ENCODE measurements at regions not wholly inside any gene's neighbourhood (a gene's known extent, or its start where the extent isn't known, plus 50 kb on each side); places are given as distances from the start of the nearest gene placed in this dataset.
"Not testable (repeated sequence)": the region's sequence is repeated elsewhere in the genome, so short reads cannot be mapped to it uniquely, and the experiment has no call there.

GRCh38 chr9:115884846-115885245 lies 268.7 kb upstream of the PAPPA start:
- no peak overlapping the region for H3K9ac ChIP-seq (ENCODE audit: low read length)
- H3K9me3 ChIP-seq (ENCODE audit: insufficient read depth, low read length) = no peaks in the 10 kb centered on the region
- H3K4me2 ChIP-seq (ENCODE audit: low read length) = no peak overlapping the region
- H3K27ac ChIP-seq (ENCODE audit: low read length) = no peak overlapping the region
- no peak overlapping the region for H3K4me3 ChIP-seq (ENCODE audit: low read length)
- H3K36me3 ChIP-seq (replicated peaks; ENCODE audit: low read depth, low read length) = no peaks in the 10 kb centered on the region
- 0 out of 2 replicates have a peak, but pooled peaks cover 7% of the 10 kb centered on the region for H3K27me3 ChIP-seq (ENCODE audit: low read depth, low read length)
- no peaks in the 10 kb centered on the region for H3K79me2 ChIP-seq (ENCODE audit: low read length)
- no peak overlapping the region for H2AFZ ChIP-seq (ENCODE audit: low read depth, low read length)
- TF ChIP-seq, protein P1, sequence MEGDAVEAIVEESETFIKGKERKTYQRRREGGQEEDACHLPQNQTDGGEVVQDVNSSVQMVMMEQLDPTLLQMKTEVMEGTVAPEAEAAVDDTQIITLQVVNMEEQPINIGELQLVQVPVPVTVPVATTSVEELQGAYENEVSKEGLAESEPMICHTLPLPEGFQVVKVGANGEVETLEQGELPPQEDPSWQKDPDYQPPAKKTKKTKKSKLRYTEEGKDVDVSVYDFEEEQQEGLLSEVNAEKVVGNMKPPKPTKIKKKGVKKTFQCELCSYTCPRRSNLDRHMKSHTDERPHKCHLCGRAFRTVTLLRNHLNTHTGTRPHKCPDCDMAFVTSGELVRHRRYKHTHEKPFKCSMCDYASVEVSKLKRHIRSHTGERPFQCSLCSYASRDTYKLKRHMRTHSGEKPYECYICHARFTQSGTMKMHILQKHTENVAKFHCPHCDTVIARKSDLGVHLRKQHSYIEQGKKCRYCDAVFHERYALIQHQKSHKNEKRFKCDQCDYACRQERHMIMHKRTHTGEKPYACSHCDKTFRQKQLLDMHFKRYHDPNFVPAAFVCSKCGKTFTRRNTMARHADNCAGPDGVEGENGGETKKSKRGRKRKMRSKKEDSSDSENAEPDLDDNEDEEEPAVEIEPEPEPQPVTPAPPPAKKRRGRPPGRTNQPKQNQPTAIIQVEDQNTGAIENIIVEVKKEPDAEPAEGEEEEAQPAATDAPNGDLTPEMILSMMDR (IDR thresholded peaks at IDR 0.05; ENCODE audit: low read depth, low read length) = no peak
- no peak for TF ChIP-seq EZH2phosphoT487 (IDR thresholded peaks at IDR 0.05; ENCODE audit: low read depth)
- H4K20me1 ChIP-seq (ENCODE audit: insufficient read depth, low read length) = no peaks in the 10 kb centered on the region
- no peaks in the 10 kb centered on the region for H3K4me1 ChIP-seq (ENCODE audit: low read length)

GRCh38 chr9:115888131-115888530 lies 265.5 kb upstream of the PAPPA start:
- H3K9me3 ChIP-seq (ENCODE audit: insufficient read depth, low read length) = no peaks in the 10 kb centered on the region
- TF ChIP-seq, protein P1 (IDR thresholded peaks at IDR 0.05; ENCODE audit: low read depth, low read length) = no peak
- H3K4me2 ChIP-seq (ENCODE audit: low read length) = no peak overlapping the region
- H3K9ac ChIP-seq (ENCODE audit: low read length) = no peak overlapping the region
- no peak overlapping the region for H2AFZ ChIP-seq (ENCODE audit: low read depth, low read length)
- no peak overlapping the region for H3K4me3 ChIP-seq (ENCODE audit: low read length)
- no peaks in the 10 kb centered on the region for H3K79me2 ChIP-seq (ENCODE audit: low read length)
- H3K27ac ChIP-seq (ENCODE audit: low read length) = no peak overlapping the region
- H3K27me3 ChIP-seq (ENCODE audit: low read depth, low read length) = 0 out of 2 replicates have a peak, but pooled peaks cover 7% of the 10 kb centered on the region
- H4K20me1 ChIP-seq (ENCODE audit: insufficient read depth, low read length) = no peaks in the 10 kb centered on the region
- no peaks in the 10 kb centered on the region for H3K36me3 ChIP-seq (replicated peaks; ENCODE audit: low read depth, low read length)
- no peaks in the 10 kb centered on the region for H3K4me1 ChIP-seq (ENCODE audit: low read length)

- Histone ChIP-seq H4K20me1 (ENCODE audit: insufficient read depth, low read length) (no peaks in the 10 kb centered on the region), H3K27me3 (ENCODE audit: low read depth, low read length) (no peaks in the 10 kb centered on the region), H3K9me3 (ENCODE audit: insufficient read depth, low read length) (no peaks in the 10 kb centered on the region), H3K9ac (ENCODE audit: low read length) (no peak overlapping the region), H2AFZ (ENCODE audit: low read depth, low read length) (no peak overlapping the region), H3K36me3 (replicated peaks; ENCODE audit: low read depth, low read length) (no peaks in the 10 kb centered on the region), H3K27ac (ENCODE audit: low read length) (no peak overlapping the region), H3K4me3 (ENCODE audit: low read length) (no peak overlapping the region), H3K4me1 (ENCODE audit: low read length) (no peaks in the 10 kb centered on the region), H3K79me2 (ENCODE audit: low read length) (no peaks in the 10 kb centered on the region), H3K4me2 (ENCODE audit: low read length) (no peak overlapping the region)
- TF ChIP-seq, protein P1 (IDR thresholded peaks at IDR 0.05; ENCODE audit: low read depth, low read length) = no peak
Measured at GRCh38 chr9:115891929-115892328, 261.7 kb upstream of the PAPPA start.

GRCh38 chr9:115898478-115898877 lies 255.1 kb upstream of the PAPPA start:
- H4K20me1 ChIP-seq (ENCODE audit: insufficient read depth, low read length); H3K27ac ChIP-seq (ENCODE audit: low read length); H3K4me1 ChIP-seq (ENCODE audit: low read length); H3K9ac ChIP-seq (ENCODE audit: low read length); H3K36me3 ChIP-seq (replicated peaks; ENCODE audit: low read depth, low read length); H2AFZ ChIP-seq (ENCODE audit: low read depth, low read length); H3K79me2 ChIP-seq (ENCODE audit: low read length); H3K4me3 ChIP-seq (ENCODE audit: low read length); H3K27me3 ChIP-seq (ENCODE audit: low read depth, low read length); H3K9me3 ChIP-seq (ENCODE audit: insufficient read depth, low read length); H3K4me2 ChIP-seq (ENCODE audit: low read length): not testable (repeated sequence)

GRCh38 chr9:115900698-115901097 lies 252.9 kb upstream of the PAPPA start:
- Histone ChIP-seq H3K27ac (ENCODE audit: low read length) (no peak overlapping the region), H3K4me3 (ENCODE audit: low read length) (no peak overlapping the region), H2AFZ (ENCODE audit: low read depth, low read length) (no peak overlapping the region), H3K9me3 (ENCODE audit: insufficient read depth, low read length) (no peaks in the 10 kb centered on the region), H3K4me1 (ENCODE audit: low read length) (no peaks in the 10 kb centered on the region), H3K4me2 (ENCODE audit: low read length) (no peak overlapping the region), H3K9ac (ENCODE audit: low read length) (no peak overlapping the region), H3K36me3 (replicated peaks; ENCODE audit: low read depth, low read length) (no peaks in the 10 kb centered on the region), H3K79me2 (ENCODE audit: low read length) (no peaks in the 10 kb centered on the region), H4K20me1 (ENCODE audit: insufficient read depth, low read length) (no peaks in the 10 kb centered on the region), H3K27me3 (ENCODE audit: low read depth, low read length) (no peaks in the 10 kb centered on the region; the same call in 1 of the 2 replicates)
- TF ChIP-seq, protein P1 (IDR thresholded peaks at IDR 0.05; ENCODE audit: low read depth, low read length) = no peak
- no peak for TF ChIP-seq EZH2phosphoT487 (IDR thresholded peaks at IDR 0.05; ENCODE audit: low read depth)

Data from OCI-LY3 (cell line).